Hepatocyte (in vitro differentiated cells): ENCODE measurements at regions not wholly inside any gene's neighbourhood (a gene's known extent, or its start where the extent isn't known, plus 50 kb on each side); places are given as distances from the start of the nearest gene placed in this dataset.

Source experiments
- EZH2 ChIP-seq: fragments of 200-600 bp; sonication (generic); IDR thresholded peaks from 2 replicates; pipeline ENCODE4 v1.6.1; 2016; ENCODE audit warnings: antibody characterized with exemption, mild to moderate bottlenecking, borderline replicate concordance
- EZH2phosphoT487 ChIP-seq: fragments of 200-600 bp; sonication (generic); IDR thresholded peaks from one replicate; pipeline ENCODE4 v1.6.1; 2018; ENCODE audit warnings: antibody characterized with exemption, mild to moderate bottlenecking, low read depth, moderate library complexity; ENCODE audit not compliant: unreplicated experiment, severe bottlenecking
- TF ChIP-seq, protein P1 (sequence below): fragments of 200-600 bp; sonication (generic); IDR thresholded peaks from 2 replicates; pipeline ENCODE4 v1.5.1; 2016; ENCODE audit warnings: antibody characterized with exemption, mild to moderate bottlenecking; ENCODE audit not compliant: poor library complexity

DNA sequence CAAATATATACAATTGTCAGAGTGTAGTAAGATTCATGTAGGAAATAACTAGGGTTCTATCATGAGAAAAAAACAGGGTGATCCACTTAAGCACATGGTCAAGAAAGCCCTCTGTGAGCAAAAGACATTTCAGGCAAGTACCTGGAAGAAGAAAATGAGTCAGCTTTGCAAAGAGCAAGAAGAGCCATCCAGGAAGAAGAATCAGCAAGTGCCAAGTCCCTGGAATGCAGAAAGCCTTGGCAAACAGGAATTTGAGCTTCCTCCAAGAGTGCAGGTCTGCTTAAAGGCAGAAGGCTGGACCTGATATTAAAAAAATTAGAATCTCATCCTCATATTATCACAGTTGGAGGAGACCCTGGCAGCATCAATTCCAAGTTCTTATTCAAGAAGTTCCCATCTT lies 188.5 kb upstream of the CELF4 start:
- TF ChIP-seq, protein P1, sequence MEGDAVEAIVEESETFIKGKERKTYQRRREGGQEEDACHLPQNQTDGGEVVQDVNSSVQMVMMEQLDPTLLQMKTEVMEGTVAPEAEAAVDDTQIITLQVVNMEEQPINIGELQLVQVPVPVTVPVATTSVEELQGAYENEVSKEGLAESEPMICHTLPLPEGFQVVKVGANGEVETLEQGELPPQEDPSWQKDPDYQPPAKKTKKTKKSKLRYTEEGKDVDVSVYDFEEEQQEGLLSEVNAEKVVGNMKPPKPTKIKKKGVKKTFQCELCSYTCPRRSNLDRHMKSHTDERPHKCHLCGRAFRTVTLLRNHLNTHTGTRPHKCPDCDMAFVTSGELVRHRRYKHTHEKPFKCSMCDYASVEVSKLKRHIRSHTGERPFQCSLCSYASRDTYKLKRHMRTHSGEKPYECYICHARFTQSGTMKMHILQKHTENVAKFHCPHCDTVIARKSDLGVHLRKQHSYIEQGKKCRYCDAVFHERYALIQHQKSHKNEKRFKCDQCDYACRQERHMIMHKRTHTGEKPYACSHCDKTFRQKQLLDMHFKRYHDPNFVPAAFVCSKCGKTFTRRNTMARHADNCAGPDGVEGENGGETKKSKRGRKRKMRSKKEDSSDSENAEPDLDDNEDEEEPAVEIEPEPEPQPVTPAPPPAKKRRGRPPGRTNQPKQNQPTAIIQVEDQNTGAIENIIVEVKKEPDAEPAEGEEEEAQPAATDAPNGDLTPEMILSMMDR: no peak
- TF ChIP-seq EZH2 (no peak), EZH2phosphoT487 (no peak)
